Common myeloid progenitor, CD34-positive (primary cell): ENCODE measurements at regions not wholly inside any gene's neighbourhood (a gene's known extent, or its start where the extent isn't known, plus 50 kb on each side); places are given as distances from the start of the nearest gene placed in this dataset.

Experiments used
- CTCF ChIA-PET: fragments of 350-600 bp; sonication (Branson Sonifier 250); formaldehyde crosslinking; loops from one replicate; lab custom pipeline; 2021; ENCODE audit warnings: antibody characterized with exemption; lab: Charles Lee
- POLR2A ChIA-PET: fragments of 350-600 bp; sonication (Branson Sonifier 250); formaldehyde crosslinking; loops from one replicate; lab custom pipeline; 2021; ENCODE audit warnings: antibody characterized with exemption; lab: Charles Lee
- DNase-seq, 3 donors: peaks; one replicate each; pipeline versions ENCODE4 v3.0.0 to v3.0.0-alpha.2; 2013
- H3K27ac ChIP-seq, 2 experiments: 1 replicate in 1 of 2; 2 replicates in 1 of 2; pipeline ENCODE4 v1.7.0; 2013; ENCODE audit warnings: inconsistent platforms in 2 of 2, low read length in 2 of 2, mild to moderate bottlenecking in 2 of 2, low read depth in 1 of 2, moderate library complexity in 1 of 2; ENCODE audit not compliant: severe bottlenecking in 2 of 2, insufficient read depth in 1 of 2, poor library complexity in 1 of 2
- H3K27me3 ChIP-seq, 5 experiments: replicated peaks in 2 of 5; 1 replicate in 3 of 5; 2 replicates in 2 of 5; pipeline versions ENCODE4 v1.6.1 to v1.7.0; 2013; ENCODE audit warnings: low read length in 4 of 5, mild to moderate bottlenecking in 2 of 5, moderate library complexity in 2 of 5, inconsistent platforms in 1 of 5; ENCODE audit not compliant: insufficient read depth in 5 of 5, control insufficient read depth in 4 of 5
- H3K36me3 ChIP-seq, 4 experiments: 1 replicate in 2 of 4; 2 replicates in 2 of 4; pipeline versions ENCODE4 v1.6.1 to v1.7.0; 2013; ENCODE audit warnings: low read length in 3 of 4, control low read depth in 1 of 4, mild to moderate bottlenecking in 1 of 4; ENCODE audit not compliant: control insufficient read depth in 4 of 4, insufficient read depth in 4 of 4
- H3K4me1 ChIP-seq, 4 experiments: 1 replicate in 3 of 4; 2 replicates in 1 of 4; pipeline versions ENCODE4 v1.6.1 to v1.7.1; 2013; ENCODE audit warnings: low read length in 3 of 4, mild to moderate bottlenecking in 3 of 4, control low read depth in 1 of 4, inconsistent platforms in 1 of 4, moderate library complexity in 1 of 4; ENCODE audit not compliant: control insufficient read depth in 4 of 4, insufficient read depth in 4 of 4; ENCODE audit errors: control extremely low read depth in 1 of 4
- H3K4me3 ChIP-seq, 7 experiments: 1 replicate in 4 of 7; 2 replicates in 3 of 7; pipeline versions ENCODE4 v1.5.1 to v1.7.0; 2013; ENCODE audit warnings: mild to moderate bottlenecking in 7 of 7, low read length in 6 of 7, moderate library complexity in 6 of 7, inconsistent platforms in 2 of 7, low read depth in 2 of 7, control low read depth in 1 of 7; ENCODE audit not compliant: insufficient read depth in 4 of 7, control insufficient read depth in 1 of 7; ENCODE audit errors: extremely low read depth in 1 of 7
- H3K9me3 ChIP-seq, 5 experiments: 1 replicate in 4 of 5; 2 replicates in 1 of 5; pipeline versions ENCODE4 v1.6.1 to v1.7.1; 2013; ENCODE audit warnings: low read length in 4 of 5, mild to moderate bottlenecking in 2 of 5, inconsistent platforms in 1 of 5, low read depth in 1 of 5, moderate library complexity in 1 of 5; ENCODE audit not compliant: control insufficient read depth in 4 of 5, insufficient read depth in 2 of 5; ENCODE audit errors: control extremely low read depth in 1 of 5
- WGBS: methylation state at CpG from one replicate; pipeline ENCODE4 v1.1.5; 2013; ENCODE audit not compliant: insufficient coverage; 5-methylcytosine and 5-hydroxymethylcytosine counted together

GRCh38 chr9:105046907-105047741 is 119.2 kb upstream of the ABCA1 start:
- 100% methylated on average over 1 of the region's 2 CpGs for WGBS
- ChIA-PET CTCF (no interaction called here), POLR2A (no interaction called here)
- Histone ChIP-seq H3K4me1 (no peaks in the 10 kb centered on the region), H3K27me3 (no peaks in the 10 kb centered on the region), H3K4me3 (no peak overlapping the region), H3K9me3 (no peaks in the 10 kb centered on the region), H3K27ac (no peak overlapping the region), H3K36me3 (no peaks in the 10 kb centered on the region)
- no peak for DNase-seq

- CTCF ChIA-PET, result no interaction called here
- DNase-seq, result no peak
- Histone ChIP-seq H3K9me3 (no peaks in the 10 kb centered on the region), H3K4me1 (no peaks in the 10 kb centered on the region), H3K36me3 (no peaks in the 10 kb centered on the region), H3K27me3 (no peaks in the 10 kb centered on the region), H3K27ac (no peak overlapping the region), H3K4me3 (no peak overlapping the region)
- no CpG with 5 or more reads among the region's 2 CpGs for WGBS
- POLR2A ChIA-PET, result no interaction called here
Measured at GRCh38 chr9:105047742-105048041, 119.7 kb upstream of the ABCA1 start.

GRCh38 chr9:105048331-105048730 is 120.4 kb upstream of the ABCA1 start:
- 90% methylated on average over 2 of the region's 2 CpGs for WGBS
- CTCF ChIA-PET, result interaction anchor here (1.5 kb wide), 1 partner anchor 60 kb away, joined by 3 read pairs; no protein-coding TSS in a partner anchor
- DNase-seq, result no peak
- POLR2A ChIA-PET, result no interaction called here
- H3K4me1 ChIP-seq, result no peaks in the 10 kb centered on the region
- no peaks in the 10 kb centered on the region for H3K36me3 ChIP-seq
- no peaks in the 10 kb centered on the region for H3K27me3 ChIP-seq
- H3K9me3 ChIP-seq, result no peaks in the 10 kb centered on the region
- no peak overlapping the region for H3K4me3 ChIP-seq
- no peak overlapping the region for H3K27ac ChIP-seq

GRCh38 chr9:105050296-105050695 is 122.3 kb upstream of the ABCA1 start:
- DNase-seq, result no peak
- Histone ChIP-seq H3K36me3 (no peaks in the 10 kb centered on the region), H3K27ac (no peak overlapping the region), H3K4me1 (no peaks in the 10 kb centered on the region), H3K27me3 (no peaks in the 10 kb centered on the region), H3K9me3 (no peaks in the 10 kb centered on the region), H3K4me3 (no peak overlapping the region)
- CTCF ChIA-PET, result interaction anchor here (1.0 to 1.4 kb wide), 2 partner anchors 9 to 14 kb away, joined by 4 read pairs; no protein-coding TSS in a partner anchor
- POLR2A ChIA-PET, result no interaction called here
- WGBS, result 87% methylated on average over 3 of the region's 3 CpGs

GRCh38 chr9:105051897-105052296 is 123.9 kb upstream of the ABCA1 start:
- H3K4me1 ChIP-seq, result no peaks in the 10 kb centered on the region
- H3K4me3 ChIP-seq, result no peak overlapping the region
- DNase-seq, result no peak
- ChIA-PET CTCF (interaction anchor here (1.0 to 1.8 kb wide), 4 partner anchors 13 to 107 kb away, joined by 3 to 7 read pairs (median 6); no protein-coding TSS in a partner anchor), POLR2A (no interaction called here)
- 100% methylated on average over 3 of the region's 8 CpGs for WGBS
- H3K36me3 ChIP-seq, result no peaks in the 10 kb centered on the region
- no peaks in the 10 kb centered on the region for H3K27me3 ChIP-seq
- no peaks in the 10 kb centered on the region for H3K9me3 ChIP-seq
- H3K27ac ChIP-seq, result no peak overlapping the region

GRCh38 chr9:105052346-105052745 is 124.4 kb upstream of the ABCA1 start:
- no peaks in the 10 kb centered on the region for H3K27me3 ChIP-seq
- CTCF ChIA-PET, result interaction anchor here (1.0 to 1.8 kb wide), 6 partner anchors 10 to 107 kb away, joined by 3 to 9 read pairs (median 6); no protein-coding TSS in a partner anchor
- no peak overlapping the region for H3K4me3 ChIP-seq
- no peak for DNase-seq
- no peaks in the 10 kb centered on the region for H3K9me3 ChIP-seq
- POLR2A ChIA-PET, result interaction anchor here (1.2 to 1.4 kb wide), 2 partner anchors 12 to 61 kb away, joined by 3 to 5 read pairs; no protein-coding TSS in a partner anchor
- H3K36me3 ChIP-seq, result no peaks in the 10 kb centered on the region
- H3K4me1 ChIP-seq, result no peaks in the 10 kb centered on the region
- 78% methylated on average over 4 of the region's 8 CpGs for WGBS
- no peak overlapping the region for H3K27ac ChIP-seq

- Histone ChIP-seq H3K27me3 (no peaks in the 10 kb centered on the region), H3K9me3 (no peaks in the 10 kb centered on the region), H3K36me3 (no peaks in the 10 kb centered on the region), H3K27ac (no peak overlapping the region), H3K4me3 (no peak overlapping the region), H3K4me1 (no peaks in the 10 kb centered on the region)
- 97% methylated on average over 4 of the region's 4 CpGs for WGBS
- DNase-seq, result peak; percentile 34 to 78 (median 78)
- POLR2A ChIA-PET, result interaction anchor here (1.2 to 1.4 kb wide), 2 partner anchors 11 to 62 kb away, joined by 3 to 5 read pairs; no protein-coding TSS in a partner anchor
- CTCF ChIA-PET, result interaction anchor here (1.0 to 1.8 kb wide), 5 partner anchors 9 to 62 kb away, joined by 3 to 9 read pairs (median 7); no protein-coding TSS in a partner anchor
Measured at GRCh38 chr9:105053209-105053652, 125.3 kb upstream of the ABCA1 start.
